Upper lobe of right lung (tissue), 1 donor: ENCODE measurements at regions not wholly inside any gene's neighbourhood (a gene's known extent, or its start where the extent isn't known, plus 50 kb on each side); places are given as distances from the start of the nearest gene placed in this dataset.
A peak's percentile ranks its signal among the peaks of the same experiment; 100 is the strongest.

Experiments used
- ATAC-seq: fragments of 200-7000 bp; cut with Tn5 transposase; one replicate; pipeline ENCODE4 v1.9.1; 2020; ENCODE audit warnings: mild to moderate bottlenecking, moderate library complexity
- DNase-seq: peaks from one replicate; pipeline ENCODE4 v3.0.0-alpha.2; 2020
- H3K27ac ChIP-seq: fragments of 200-600 bp; one replicate; pipeline ENCODE4 v1.8.0; 2022
- H3K27me3 ChIP-seq: fragments of 200-600 bp; one replicate; pipeline ENCODE4 v1.8.0; 2022; ENCODE audit warnings: mild to moderate bottlenecking
- H3K36me3 ChIP-seq: fragments of 200-600 bp; one replicate; pipeline ENCODE4 v1.8.0; 2022
- H3K4me1 ChIP-seq: fragments of 200-600 bp; one replicate; pipeline ENCODE4 v1.8.0; 2022
- H3K4me3 ChIP-seq: fragments of 200-600 bp; one replicate; pipeline ENCODE4 v1.8.0; 2022; ENCODE audit warnings: mild to moderate bottlenecking
- H3K9me3 ChIP-seq: fragments of 200-600 bp; one replicate; pipeline ENCODE4 v1.8.0; 2022
- CTCF ChIP-seq: fragments of 200-600 bp; IDR thresholded peaks from one replicate; pipeline ENCODE4 v1.8.0; 2022; ENCODE audit warnings: antibody characterized with exemption
- intact Hi-C: fragments of 100-400 bp; cut with DNase I; formaldehyde crosslinking; loops from one replicate; pipeline ENCODE4 v1.11.0; 2022
- donor health status: DM: no; HTN: yes; CAD: no; lungs with severe emphysema.

- H3K4me3 ChIP-seq, result no peak overlapping the region
- intact Hi-C loops, result no loop called here
- H3K4me1 ChIP-seq, result no peaks in the 10 kb centered on the region
- TF ChIP-seq CTCF, result no peak
- no peaks in the 10 kb centered on the region for H3K36me3 ChIP-seq
- DNase-seq, result no peak
- ATAC-seq, result no peak
- no peaks in the 10 kb centered on the region for H3K27me3 ChIP-seq
- no peak overlapping the region for H3K27ac ChIP-seq
- H3K9me3 ChIP-seq, result no peaks in the 10 kb centered on the region
Observed at GRCh38 chr5:40397091-40397490, 282.6 kb upstream of the PTGER4 start.

- ATAC-seq (no peak), DNase-seq (no peak)
- Histone ChIP-seq H3K9me3 (no peaks in the 10 kb centered on the region), H3K4me3 (no peak overlapping the region), H3K27ac (no peak overlapping the region), H3K4me1 (no peaks in the 10 kb centered on the region), H3K27me3 (no peaks in the 10 kb centered on the region), H3K36me3 (no peaks in the 10 kb centered on the region)
- intact Hi-C loops, result no loop called here
- no peak for TF ChIP-seq CTCF
Observed at GRCh38 chr5:40396317-40396716, 283.4 kb upstream of the PTGER4 start.

GRCh38 chr5:40395251-40395650, 284.5 kb upstream of the PTGER4 start:
- intact Hi-C loops, result no loop called here
- Histone ChIP-seq H3K4me3 (no peak overlapping the region), H3K27me3 (no peaks in the 10 kb centered on the region), H3K36me3 (no peaks in the 10 kb centered on the region), H3K4me1 (no peaks in the 10 kb centered on the region), H3K27ac (no peak overlapping the region), H3K9me3 (no peaks in the 10 kb centered on the region)
- no peak for TF ChIP-seq CTCF
- ATAC-seq, result no peak
- no peak for DNase-seq

GRCh38 chr5:40394698-40395097, 285.0 kb upstream of the PTGER4 start:
- ATAC-seq (no peak), DNase-seq (no peak)
- H3K27me3 ChIP-seq, result no peaks in the 10 kb centered on the region
- no peaks in the 10 kb centered on the region for H3K36me3 ChIP-seq
- no peak for TF ChIP-seq CTCF
- intact Hi-C loops, result no loop called here
- no peak overlapping the region for H3K27ac ChIP-seq
- no peaks in the 10 kb centered on the region for H3K4me1 ChIP-seq
- no peak overlapping the region for H3K4me3 ChIP-seq
- no peaks in the 10 kb centered on the region for H3K9me3 ChIP-seq

- TF ChIP-seq CTCF, result no peak
- H3K9me3 ChIP-seq, result no peaks in the 10 kb centered on the region
- ATAC-seq (peak; percentile 55), DNase-seq (no peak)
- H3K4me3 ChIP-seq, result no peak overlapping the region
- no peaks in the 10 kb centered on the region for H3K4me1 ChIP-seq
- H3K27me3 ChIP-seq, result no peaks in the 10 kb centered on the region
- intact Hi-C loops, result no loop called here
- H3K27ac ChIP-seq, result no peak overlapping the region
- no peaks in the 10 kb centered on the region for H3K36me3 ChIP-seq
Observed at GRCh38 chr5:40391642-40392041, 288.1 kb upstream of the PTGER4 start.
